Kidney tubule cell (primary cell): ENCODE measurements at regions not wholly inside any gene's neighbourhood (a gene's known extent, or its start where the extent isn't known, plus 50 kb on each side); places are given as distances from the start of the nearest gene placed in this dataset.
A peak's percentile ranks its signal among the peaks of the same experiment; 100 is the strongest.

Experiments used
- DNase-seq: peaks from one replicate; pipeline ENCODE4 v3.0.0-alpha.2; 2018; ENCODE audit warnings: low spot score

DNA sequence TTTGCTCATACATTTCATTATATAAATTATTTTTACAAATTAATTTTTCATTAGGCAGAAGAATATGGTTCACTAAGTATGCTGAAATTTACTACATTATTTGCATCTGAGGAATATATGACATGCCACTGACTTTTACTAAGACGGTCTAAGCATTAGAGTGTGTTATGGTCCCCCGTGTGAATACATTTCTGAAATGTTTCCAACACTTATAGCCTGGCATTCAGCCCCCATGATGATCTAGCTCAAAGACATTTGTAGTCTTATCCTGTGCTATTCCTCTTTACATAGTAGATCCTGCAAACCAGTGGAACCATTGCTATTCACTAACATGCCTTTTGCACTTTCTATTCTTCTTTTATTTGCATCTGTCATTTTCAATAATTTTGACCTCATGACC, 1878.0 kb downstream of the MRPL39 start:
- no peak for DNase-seq

DNA sequence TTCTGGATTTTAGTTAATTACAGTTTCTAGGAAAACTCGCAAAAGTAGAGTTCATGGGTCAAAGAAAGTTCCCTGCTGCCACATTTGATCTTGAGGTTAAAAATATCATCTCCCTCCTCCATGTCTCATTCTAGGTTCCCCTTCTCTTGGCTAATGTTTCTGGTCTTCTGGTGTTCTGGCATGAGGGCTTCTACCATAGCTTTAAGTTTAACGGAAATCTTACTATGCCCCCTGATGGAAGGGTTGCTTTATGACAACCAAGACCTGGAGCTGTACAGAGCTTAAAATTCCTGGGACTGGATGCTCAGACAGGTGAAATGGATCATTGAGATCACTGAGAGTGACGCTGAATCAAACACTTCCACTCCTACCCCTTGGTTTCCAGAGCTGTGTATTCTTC, 1881.7 kb downstream of the MRPL39 start:
- DNase-seq = no peak

DNA sequence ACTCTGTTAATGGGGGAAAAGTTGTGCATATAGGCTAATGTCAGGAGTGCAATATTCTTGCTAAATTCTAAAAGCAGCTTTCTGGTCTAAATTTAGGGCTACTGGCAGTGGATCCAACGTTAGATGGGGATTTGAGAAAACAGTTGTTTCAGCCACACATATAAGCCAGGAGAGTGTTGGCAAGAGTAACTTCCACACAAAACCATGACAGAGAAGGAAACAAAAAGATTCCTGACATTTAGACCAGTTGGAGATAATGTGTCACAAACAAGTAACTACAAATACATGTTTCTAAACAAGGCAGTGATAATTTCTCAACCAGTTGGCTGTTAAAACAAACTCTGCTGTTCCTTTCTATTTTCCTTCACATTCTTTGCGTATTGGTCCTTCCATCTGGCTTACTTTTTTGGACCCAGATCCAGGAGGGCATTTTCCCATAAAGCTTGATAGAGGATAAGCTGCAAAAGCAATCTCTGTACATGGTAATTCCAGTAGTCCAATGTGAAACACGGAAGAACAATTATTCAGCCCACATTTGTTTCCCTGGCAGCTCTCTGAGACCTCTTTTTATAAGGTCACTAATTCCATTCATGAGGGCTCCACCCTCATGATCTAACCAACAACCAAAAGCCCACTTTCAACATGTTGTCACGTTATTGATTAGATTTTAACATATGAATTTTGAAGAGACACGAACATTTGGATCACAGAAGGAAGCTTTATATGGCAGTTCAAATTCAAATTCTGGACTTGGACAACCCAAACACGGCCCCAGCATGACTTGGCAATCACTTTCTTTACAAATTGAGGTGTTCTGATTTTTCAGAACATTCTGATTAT, 1888.6 kb downstream of the MRPL39 start:
- no peak for DNase-seq

DNA sequence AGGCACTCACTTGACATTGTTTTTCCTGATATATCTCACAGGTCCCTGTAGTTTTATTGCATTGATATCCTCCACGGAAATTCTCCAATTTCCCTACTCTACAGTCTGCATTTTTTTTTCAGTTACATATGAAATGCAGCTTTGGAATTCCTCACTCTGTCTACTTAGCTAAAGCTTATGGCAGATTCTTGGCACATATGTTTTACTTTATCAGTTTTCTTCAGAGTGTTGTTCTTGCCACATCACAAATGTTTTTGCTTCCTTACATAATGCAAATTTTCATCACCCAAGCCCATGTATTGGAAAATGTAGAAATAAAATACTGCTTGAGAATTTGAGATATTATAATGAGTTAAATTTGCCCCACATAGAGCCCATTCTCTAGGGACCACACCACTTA, 1895.1 kb downstream of the MRPL39 start:
- no peak for DNase-seq

DNA sequence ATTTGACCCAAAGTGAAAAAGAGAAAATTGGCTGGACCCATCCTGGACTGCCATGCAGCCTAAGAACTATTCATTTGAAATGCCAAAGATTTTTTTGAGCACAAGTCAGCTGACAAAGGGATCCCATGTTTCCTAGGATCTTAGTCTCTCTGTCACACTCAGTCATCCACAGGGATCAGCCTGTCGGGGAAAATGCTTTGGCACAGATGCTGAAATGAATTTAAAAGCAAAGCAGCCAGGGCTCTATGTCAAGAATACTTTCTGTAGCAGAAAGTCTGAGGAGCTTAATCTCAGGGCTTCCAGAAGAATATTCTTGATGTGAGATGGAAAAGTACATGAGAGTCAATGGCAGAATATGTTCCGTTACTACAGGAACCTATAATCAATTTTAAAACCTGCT, 1900.8 kb downstream of the MRPL39 start:
- no peak for DNase-seq

DNA sequence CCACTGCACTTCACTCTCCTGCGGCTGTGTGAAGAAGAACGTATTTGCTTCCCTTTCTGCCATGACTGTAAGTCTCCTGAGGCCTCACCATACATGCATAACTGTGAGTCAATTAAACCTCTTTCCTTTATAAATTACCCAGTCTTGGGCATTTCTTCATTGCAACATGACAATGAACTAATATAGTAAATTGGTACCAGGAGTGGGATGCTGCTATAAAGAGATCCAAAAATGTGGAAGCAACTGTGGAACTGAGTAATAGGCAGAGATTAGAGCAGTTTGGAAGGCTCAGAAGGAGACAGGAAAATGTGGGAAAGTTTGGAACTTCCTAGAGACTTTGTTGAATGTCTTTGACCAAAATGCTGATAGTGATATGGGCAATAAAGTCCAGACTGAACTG, 1907.9 kb downstream of the MRPL39 start:
- no peak for DNase-seq

DNA sequence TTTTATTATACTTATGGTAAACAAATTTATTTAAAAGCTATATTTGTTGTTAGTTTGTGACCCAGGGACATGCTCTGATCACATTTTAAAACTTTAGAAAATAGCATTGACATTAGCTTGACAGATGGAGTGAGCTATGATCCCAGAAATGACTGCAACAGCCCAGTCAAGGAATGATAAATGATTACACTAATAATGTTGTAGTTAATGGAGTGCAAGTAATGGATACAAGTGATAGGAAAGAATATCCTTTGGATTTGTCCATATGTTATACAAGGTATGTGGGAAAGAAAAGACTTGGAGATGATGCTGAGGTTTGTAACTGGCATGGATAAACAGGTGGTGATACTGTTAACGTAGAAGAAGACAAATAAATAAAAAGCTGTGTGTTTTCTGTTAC, 1908.7 kb downstream of the MRPL39 start:
- DNase-seq = no peak

DNA sequence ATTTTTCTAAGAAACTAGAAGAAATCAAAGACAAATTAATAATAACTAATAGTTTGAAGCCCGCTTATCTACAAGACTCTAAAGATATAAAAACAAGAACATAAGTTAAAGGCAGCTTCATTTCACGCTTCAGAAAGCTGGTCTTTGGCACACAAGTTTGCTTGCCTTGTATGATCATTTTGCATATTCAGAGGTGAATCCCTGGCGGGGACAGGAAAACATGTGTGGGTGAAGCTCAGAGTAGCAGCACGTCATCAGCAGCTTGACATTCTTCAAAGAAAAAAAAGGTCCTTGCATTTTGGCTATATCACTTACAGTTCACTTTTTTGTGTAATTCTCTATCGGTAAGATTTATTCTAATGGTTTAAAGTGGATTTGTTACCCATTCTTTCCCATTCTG, 1911.8 kb downstream of the MRPL39 start:
- DNase-seq = no peak

DNA sequence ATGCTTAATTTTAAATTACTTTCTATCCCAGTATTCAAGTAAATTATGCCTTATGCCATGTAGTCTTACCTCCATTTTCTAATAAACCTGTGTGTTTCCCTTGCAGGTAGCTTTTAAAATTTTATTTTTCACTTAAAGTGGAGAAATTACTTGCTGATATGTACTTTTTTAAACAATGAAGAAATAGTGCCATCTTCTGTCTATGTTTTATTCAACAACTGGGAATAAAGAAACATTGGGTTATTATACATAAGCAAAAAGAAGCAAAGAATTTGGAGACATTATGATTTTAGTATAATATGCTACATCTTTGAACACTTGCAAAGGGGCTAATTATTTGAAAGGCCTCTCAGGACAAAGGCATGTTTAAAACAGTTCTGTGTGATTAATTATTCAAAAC, 1912.9 kb downstream of the MRPL39 start:
- DNase-seq = no peak

DNA sequence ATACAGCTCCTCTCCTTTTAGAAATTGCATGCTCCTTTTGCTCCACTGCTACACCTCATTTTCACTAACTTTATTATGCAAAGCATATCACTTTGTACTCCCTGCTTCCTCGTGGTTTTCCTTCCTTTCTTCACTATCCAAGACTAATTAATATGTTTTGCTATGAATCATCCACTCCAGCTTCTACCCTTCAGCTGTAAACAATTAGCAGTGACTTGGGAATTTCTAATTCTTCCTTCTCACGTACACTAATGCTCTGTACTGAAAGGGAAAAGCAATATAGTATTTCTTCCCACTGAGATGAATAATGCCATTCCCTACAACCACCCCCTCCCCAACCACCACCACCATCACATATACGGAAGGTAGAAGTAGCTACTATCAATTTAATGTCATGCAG, 1917.0 kb downstream of the MRPL39 start:
- no peak for DNase-seq

DNA sequence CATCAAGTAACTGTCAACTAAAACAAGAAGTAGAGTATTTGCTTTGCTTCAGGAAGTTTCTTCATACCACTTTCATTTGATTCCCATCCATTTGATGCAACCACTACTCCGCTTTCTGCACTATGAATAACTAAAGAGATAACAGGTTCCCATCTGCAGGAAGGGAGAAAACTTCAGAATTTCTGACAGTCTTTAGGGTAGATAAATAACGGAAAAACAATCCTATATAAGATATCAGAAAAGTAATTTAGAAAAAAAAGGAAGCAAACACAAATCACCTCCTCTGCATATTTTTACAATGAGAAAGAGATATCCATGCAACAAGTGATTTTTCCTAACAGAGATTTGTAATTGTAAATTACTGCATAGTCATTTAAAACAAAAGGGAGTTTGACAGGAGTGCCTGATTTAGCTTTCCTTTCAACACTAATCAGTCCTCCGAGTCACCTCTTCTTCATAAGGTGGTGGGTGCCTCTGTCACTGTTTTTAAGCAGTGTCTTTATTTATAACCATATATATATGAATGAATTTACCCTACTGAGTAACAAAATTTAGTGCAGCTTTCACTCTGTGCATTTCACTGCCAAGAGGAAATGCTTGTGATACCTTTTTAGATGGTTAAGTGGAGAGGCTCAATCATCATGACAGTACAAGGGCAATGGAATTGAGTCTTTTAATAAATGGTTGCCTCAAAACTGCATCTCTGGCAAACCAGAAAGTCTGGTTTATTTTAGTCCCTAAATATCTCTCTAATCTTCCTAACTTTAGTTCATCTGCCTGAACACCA, 1920.4 kb downstream of the MRPL39 start:
- no peak for DNase-seq

DNA sequence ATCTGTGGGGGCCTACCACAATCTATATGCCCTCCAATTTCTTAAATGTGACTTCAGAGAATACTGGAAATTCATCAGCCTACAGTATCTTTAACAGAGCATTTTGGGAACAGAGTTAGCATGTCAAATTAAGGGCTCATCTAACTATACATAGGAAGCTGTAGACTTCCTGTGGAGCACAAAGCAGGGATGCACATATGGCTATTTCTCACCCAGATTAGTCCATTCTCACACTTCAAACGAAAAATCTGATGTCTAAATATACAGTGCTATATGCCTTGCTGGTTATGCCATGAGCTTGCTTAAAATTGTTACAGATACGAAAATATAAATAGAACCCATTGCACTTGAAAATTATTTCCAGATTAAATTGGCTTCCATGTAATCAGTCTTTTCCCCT, 1922.8 kb downstream of the MRPL39 start:
- DNase-seq = no peak

DNA sequence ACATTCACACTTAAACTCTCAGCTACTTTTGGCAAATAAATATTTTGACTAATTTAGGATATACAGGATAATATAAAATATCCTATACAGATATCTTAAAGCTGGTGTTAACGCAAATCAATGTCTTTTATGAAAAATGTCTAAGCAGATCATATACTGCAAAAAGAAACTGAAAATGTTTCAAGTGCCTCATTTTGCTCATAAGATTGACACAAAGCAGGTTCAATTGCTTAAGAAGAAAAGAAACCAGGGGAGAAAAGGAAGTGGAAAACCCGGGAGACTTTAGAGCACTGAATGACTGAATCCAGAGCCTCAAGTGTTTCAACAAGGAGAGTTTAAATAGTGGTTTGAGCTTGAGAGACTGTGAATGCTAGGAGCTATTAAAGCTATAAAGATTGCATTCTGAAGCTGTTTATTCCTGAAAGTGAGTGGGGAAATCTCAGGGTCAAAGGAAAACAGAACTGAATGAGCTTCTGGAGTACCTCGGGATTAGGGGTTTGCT, 1943.0 kb downstream of the MRPL39 start:
- no peak for DNase-seq

DNA sequence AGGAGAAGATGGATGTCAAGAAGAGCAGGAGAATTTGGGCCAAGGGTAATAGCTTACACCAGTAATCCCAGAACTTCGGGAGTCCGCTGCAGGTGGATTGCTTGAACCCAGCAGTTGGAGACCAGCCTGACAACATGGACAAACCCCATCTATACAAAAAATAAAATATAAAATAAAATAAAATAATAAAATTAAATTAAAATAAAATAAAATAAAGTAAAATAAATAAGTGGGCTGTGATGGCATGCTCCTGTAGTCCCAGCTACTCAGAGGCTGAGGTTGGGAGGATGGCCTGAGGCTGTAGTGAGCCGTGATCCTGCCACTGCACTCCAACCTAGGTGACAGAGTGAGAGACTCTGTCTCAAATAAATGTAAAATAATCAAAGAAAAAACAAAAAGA, 1946.7 kb downstream of the MRPL39 start:
- DNase-seq = no peak

DNA sequence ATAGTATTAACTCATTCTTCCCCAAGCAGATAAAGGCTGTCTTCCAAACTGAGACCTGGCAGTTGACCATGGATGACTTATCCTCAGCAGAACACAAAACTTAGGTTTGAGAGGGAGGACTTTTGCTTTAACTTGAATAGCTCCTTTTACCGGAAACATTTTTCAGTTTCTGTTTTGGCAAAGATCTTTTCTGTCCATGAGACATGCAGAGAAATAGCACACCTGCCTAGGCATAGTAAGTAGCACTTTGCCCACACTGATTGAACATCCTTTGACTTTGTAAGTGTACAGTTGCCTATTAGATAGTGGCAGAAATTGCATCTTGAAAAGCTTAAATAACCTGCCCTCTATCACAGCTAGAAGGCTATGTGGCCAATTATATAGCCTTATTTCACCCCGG, 1962.5 kb downstream of the MRPL39 start:
- no peak for DNase-seq

DNA sequence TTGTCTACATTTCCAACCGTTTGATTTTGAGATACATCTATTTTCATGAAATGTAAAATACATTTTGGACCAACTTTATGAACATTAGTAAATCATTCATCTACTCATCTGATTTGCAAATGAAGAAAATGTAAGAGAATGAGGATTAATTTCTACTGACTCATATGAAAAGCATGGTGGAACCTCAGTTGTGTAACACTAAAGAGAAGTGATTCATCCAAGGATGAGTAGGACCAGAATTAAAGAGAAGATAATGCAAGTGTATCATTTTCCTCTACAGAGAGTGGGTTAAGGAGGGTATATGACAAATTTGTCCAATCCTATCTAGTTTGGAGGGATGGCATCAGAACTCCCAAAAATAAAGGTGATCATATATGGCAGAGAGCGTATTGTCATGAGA, 1967.6 kb downstream of the MRPL39 start:
- DNase-seq = peak; percentile 1

DNA sequence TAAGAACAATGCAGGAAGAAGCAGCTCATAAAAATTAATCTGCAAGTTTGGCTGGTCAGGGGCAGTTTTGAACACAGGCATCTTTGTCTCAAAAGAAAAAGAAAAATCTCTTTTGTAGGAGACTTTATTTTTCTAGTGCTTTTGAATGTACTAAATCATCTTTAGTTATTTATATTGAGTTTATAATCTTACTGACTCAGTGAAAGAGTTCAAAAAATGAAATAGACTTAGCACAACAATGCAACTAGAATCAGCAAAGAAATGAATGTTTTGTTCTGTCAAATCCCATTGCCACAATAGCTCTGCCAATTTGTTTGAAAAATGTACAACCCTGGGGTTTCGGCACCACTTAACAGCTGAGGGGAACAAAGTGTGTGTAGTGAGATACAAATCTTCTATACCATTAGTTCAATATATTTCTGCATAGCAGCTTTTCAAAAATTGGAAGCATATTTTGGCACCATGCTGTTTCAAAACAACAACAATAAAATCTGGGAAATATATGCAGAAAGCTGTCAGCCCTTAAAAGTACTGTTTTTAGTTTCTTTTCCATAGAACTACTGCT, 1969.1 kb downstream of the MRPL39 start:
- DNase-seq = no peak

DNA sequence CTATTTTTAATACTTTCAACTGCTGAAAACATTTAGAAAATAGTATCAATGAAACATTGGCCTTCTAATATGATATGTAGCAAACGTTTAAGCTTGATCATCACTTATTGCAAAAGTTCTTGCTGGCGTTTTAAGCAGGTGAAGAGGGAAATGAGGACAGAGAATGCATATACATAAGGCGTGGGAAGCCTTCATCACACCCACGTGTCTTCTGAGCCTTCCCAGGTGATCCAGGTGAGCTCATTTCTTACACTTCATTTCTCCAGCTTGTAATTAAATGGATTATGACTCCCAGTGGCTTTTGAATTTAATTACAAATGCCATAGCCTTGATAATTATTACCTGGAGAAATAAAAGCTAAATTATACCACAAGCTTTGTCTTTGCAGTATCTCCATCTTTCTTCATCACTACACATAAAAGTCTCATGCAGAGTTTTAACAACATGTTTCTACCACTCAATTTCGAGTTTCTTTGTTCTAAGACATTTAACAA, 1973.8 kb downstream of the MRPL39 start:
- DNase-seq = no peak

DNA sequence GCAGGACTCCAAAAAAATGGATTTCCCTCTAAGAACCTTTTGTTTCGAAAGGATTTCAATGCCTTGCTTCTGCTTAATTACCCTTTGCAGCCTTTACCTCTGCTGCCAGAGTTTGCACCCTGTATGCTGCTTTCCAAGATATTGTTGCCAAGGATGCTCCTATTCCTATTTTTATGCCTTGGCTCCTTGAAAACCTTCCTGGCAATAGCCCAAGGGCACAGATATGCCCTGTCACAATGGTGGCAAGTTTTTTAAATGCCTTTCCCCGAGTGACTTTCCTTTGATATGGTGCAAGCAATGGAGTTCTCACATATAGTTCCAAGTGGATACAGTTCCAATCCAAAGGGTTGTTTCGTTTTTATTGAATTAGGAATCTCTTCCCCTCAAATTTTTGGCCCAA, 1983.0 kb downstream of the MRPL39 start:
- no peak for DNase-seq

DNA sequence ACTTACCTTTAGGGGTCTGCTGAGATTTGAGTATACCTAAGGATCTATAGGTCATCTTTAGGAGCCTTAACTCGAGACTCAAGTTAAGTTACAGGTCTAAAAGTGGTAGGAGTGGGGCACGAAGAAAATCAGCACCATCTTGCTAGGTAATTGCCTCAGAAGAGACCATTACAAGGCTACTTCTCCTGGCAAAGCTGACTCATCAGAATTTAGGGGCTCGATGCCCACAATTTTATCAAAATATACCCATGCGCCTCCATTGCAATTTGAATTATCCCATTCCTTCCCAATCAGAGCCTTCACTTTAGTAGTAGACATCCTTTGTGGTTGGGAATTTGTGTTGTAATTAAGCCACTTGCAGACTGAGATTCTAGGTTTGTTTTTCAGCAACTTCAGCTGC, 1994.3 kb downstream of the MRPL39 start:
- DNase-seq = no peak

DNA sequence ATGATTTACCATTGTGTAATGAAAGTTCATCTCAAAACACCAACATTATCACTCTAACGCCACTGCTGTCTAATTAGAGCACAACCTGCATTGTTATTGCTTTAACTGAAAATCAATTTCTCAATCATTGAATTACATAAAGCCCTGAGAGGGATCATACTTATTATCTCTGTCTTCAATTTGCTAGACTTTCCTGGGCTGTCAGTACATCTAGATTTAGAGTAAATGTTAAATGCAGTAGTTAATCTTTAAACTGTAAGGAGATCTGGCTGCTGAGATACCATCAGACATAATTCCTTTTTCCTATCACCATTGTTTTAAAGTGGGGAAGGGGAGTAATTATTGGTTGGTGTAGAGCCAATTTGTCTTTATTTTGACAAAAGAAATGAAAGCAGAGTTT, 1995.1 kb downstream of the MRPL39 start:
- DNase-seq = no peak

DNA sequence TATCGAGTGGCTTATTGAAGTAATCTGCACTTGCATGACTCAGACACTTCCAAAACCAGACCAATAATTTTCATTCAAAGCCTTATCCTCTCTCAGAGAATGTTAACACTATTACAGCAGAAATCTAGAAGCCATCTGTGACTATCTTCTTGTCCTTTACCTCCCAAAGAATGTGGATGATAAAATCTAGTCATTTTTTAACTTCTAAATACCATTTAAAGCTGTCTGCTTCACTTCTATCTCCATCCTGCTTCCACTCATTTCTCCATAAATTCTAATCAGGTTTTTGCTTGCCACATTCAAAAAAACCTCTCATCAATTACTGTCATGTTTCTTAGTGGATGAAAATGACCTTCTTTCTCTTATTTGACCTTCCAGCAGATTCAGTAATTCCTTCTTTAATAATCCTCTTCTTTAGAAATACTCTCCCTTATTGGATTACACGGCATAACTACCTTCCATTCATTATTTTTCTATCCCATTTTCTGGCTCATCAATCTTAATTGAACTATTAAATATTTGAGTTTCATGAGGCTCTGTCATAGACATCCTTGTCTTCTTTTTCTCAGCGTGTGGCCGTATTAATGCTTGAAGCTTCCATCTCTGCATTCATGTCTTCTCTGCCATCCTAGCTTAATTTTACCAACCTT, 1999.4 kb downstream of the MRPL39 start:
- DNase-seq = no peak
